Astrocyte of the spinal cord (primary cell): ENCODE measurements at regions not wholly inside any gene's neighbourhood (a gene's known extent, or its start where the extent isn't known, plus 50 kb on each side); places are given as distances from the start of the nearest gene placed in this dataset.

Experiments
- DNase-seq: peaks from one replicate; pipeline ENCODE4 v3.0.0; 2011; ENCODE audit warnings: low read depth, low spot score
- H3K4me3 ChIP-seq: 2 replicates; pipeline ENCODE4 v1.5.1; 2011; ENCODE audit warnings: low read depth, mild to moderate bottlenecking, low read length, moderate library complexity
- CTCF ChIP-seq: IDR thresholded peaks from 2 replicates; pipeline ENCODE4 v1.5.1; 2012; ENCODE audit warnings: low read depth, mild to moderate bottlenecking, low read length, inconsistent platforms
- in situ Hi-C: cut with HindIII; loops from 2 replicates; pipeline ENCODE4 v1.10.0; 2017; ENCODE audit warnings: low sequenced_read_pairs

GRCh38 chr19:30145467-30145866, 203.4 kb downstream of the URI1 start:
- H3K4me3 ChIP-seq, result no peak overlapping the region
- TF ChIP-seq CTCF, result no peak
- no peak for DNase-seq
- in situ Hi-C loops, result no loop called here

GRCh38 chr19:30146346-30146745, 204.3 kb downstream of the URI1 start:
- DNase-seq, result no peak
- TF ChIP-seq CTCF, result no peak
- in situ Hi-C loops, result no loop called here
- H3K4me3 ChIP-seq, result no peak overlapping the region

GRCh38 chr19:30148039-30148790, 206.2 kb downstream of the URI1 start:
- no peak for TF ChIP-seq CTCF
- in situ Hi-C loops, result no loop called here
- no peak overlapping the region for H3K4me3 ChIP-seq
- no peak for DNase-seq

- no peak overlapping the region for H3K4me3 ChIP-seq
- in situ Hi-C loops, result no loop called here
- no peak for DNase-seq
- TF ChIP-seq CTCF, result no peak
These were observed 206.8 kb downstream of the URI1 start for GRCh38 chr19:30148803-30149202.

- TF ChIP-seq CTCF, result no peak
- no peak for DNase-seq
- in situ Hi-C loops, result no loop called here
- no peak overlapping the region for H3K4me3 ChIP-seq
These were observed 207.3 kb downstream of the URI1 start for GRCh38 chr19:30149300-30149699.

GRCh38 chr19:30150626-30151025, 208.6 kb downstream of the URI1 start:
- H3K4me3 ChIP-seq, result no peak overlapping the region
- DNase-seq, result no peak
- no peak for TF ChIP-seq CTCF
- in situ Hi-C loops, result no loop called here
